Lower leg skin (tissue), 4 donors: ENCODE measurements at regions not wholly inside any gene's neighbourhood (a gene's known extent, or its start where the extent isn't known, plus 50 kb on each side); places are given as distances from the start of the nearest gene placed in this dataset.

Source experiments
- DNase-seq, 2 donors: peaks; one replicate each; pipeline ENCODE4 v3.0.0-alpha.2; 2019; ENCODE audit warnings: low spot score in 2 of 2
- H3K4me3 ChIP-seq: fragments of 200-600 bp; sonication (generic); 2 replicates; pipeline ENCODE4 v1.5.1; 2017; ENCODE audit warnings: mild to moderate bottlenecking, low read depth; ENCODE audit not compliant: poor library complexity, severe bottlenecking
- CTCF ChIP-seq, 3 donors: fragments of 450-650 bp; IDR thresholded peaks; one replicate each; pipeline ENCODE4 v1.5.1; 2016; ENCODE audit warnings: antibody characterized with exemption in 3 of 3, mild to moderate bottlenecking in 3 of 3, moderate library complexity in 2 of 3
- POLR2A ChIP-seq, 2 donors: fragments of 450-650 bp; IDR thresholded peaks; one replicate each; pipeline ENCODE4 v1.6.1; 2016 to 2017; ENCODE audit warnings: antibody characterized with exemption in 2 of 2, mild to moderate bottlenecking in 1 of 2, moderate library complexity in 1 of 2
- WGBS, 2 donors: methylation state at CpG; one replicate each; pipeline ENCODE4 v1.1.5; 2018; 5-methylcytosine and 5-hydroxymethylcytosine counted together
- intact Hi-C: fragments of 100-400 bp; cut with DNase I; formaldehyde crosslinking; loops from one replicate; pipeline ENCODE4 v1.15.0; 2023; ENCODE audit warnings: low total_unique reads

- WGBS, 2 donors = 62 to 63% methylated on average over 1 of the region's 1 CpG
- intact Hi-C loops = no loop called here
- TF ChIP-seq CTCF (IDR thresholded peaks at IDR 0.05) (no peak), POLR2A (IDR thresholded peaks at IDR 0.05) (no peak)
- no peak overlapping the region for H3K4me3 ChIP-seq
- DNase-seq = no peak
Observed at GRCh38 chr13:47310401-47310800, 413.5 kb upstream of the HTR2A start.

GRCh38 chr13:47306991-47307390 is 410.1 kb upstream of the HTR2A start:
- DNase-seq = no peak
- TF ChIP-seq CTCF (IDR thresholded peaks at IDR 0.05) = no peak
- TF ChIP-seq POLR2A (IDR thresholded peaks at IDR 0.05) = no peak
- intact Hi-C loops = no loop called here
- no peak overlapping the region for H3K4me3 ChIP-seq

GRCh38 chr13:47303626-47304025 is 406.8 kb upstream of the HTR2A start:
- intact Hi-C loops = no loop called here
- H3K4me3 ChIP-seq = no peak overlapping the region
- no peak for TF ChIP-seq CTCF (IDR thresholded peaks at IDR 0.05)
- no peak for TF ChIP-seq POLR2A (IDR thresholded peaks at IDR 0.05)
- no peak for DNase-seq

- TF ChIP-seq CTCF (IDR thresholded peaks at IDR 0.05) = no peak
- intact Hi-C loops = no loop called here
- no peak overlapping the region for H3K4me3 ChIP-seq
- no peak for DNase-seq
Observed at GRCh38 chr13:47299304-47299703, 402.5 kb upstream of the HTR2A start.

GRCh38 chr13:47298506-47298905 is 401.7 kb upstream of the HTR2A start:
- 58 to 60% methylated on average over 2 of the region's 2 CpGs for WGBS, 2 donors

More at GRCh38 chr13:47298506-47298905, 401.7 kb upstream of the HTR2A start:
- no peak overlapping the region for H3K4me3 ChIP-seq
- no peak for DNase-seq
- intact Hi-C loops = no loop called here
- TF ChIP-seq CTCF (IDR thresholded peaks at IDR 0.05) (no peak), POLR2A (IDR thresholded peaks at IDR 0.05) (no peak)
